SK-N-SH treated with all-trans-retinoic acid at 6 μM for 48 hours (cell line): ENCODE measurements at regions not wholly inside any gene's neighbourhood (a gene's known extent, or its start where the extent isn't known, plus 50 kb on each side); places are given as distances from the start of the nearest gene placed in this dataset.

Experiments
- ATAC-seq: fragments of 200-7000 bp; cut with Tn5 transposase; 3 replicates; pipeline ENCODE4 v1.9.1; 2020; ENCODE audit warnings: mild to moderate bottlenecking, moderate library complexity
- ARNTL ChIP-seq: fragments of 450-650 bp; formaldehyde crosslinking; IDR thresholded peaks from 2 replicates; pipeline ENCODE4 v1.5.0; 2020; ENCODE audit warnings: low read depth, mild to moderate bottlenecking, moderate library complexity, borderline replicate concordance
- CREB5 ChIP-seq: fragments of 250-450 bp; sonication (Bioruptor Pico); IDR thresholded peaks from 2 replicates; pipeline ENCODE4 v1.5.1; 2020; ENCODE audit warnings: low read depth, mild to moderate bottlenecking, moderate library complexity
- CSRNP3 ChIP-seq: fragments of 250-450 bp; sonication (Bioruptor Pico); IDR thresholded peaks from 2 replicates; pipeline ENCODE4 v1.5.1; 2021; ENCODE audit warnings: mild to moderate bottlenecking, moderate library complexity
- ESRRG ChIP-seq: fragments of 250-450 bp; sonication (Bioruptor Pico); IDR thresholded peaks from 2 replicates; pipeline ENCODE4 v1.6.1; 2021; ENCODE audit warnings: mild to moderate bottlenecking
- ISL1 ChIP-seq: fragments of 250-450 bp; sonication (Bioruptor Pico); IDR thresholded peaks from 2 replicates; pipeline ENCODE4 v2.1.2; 2022; ENCODE audit warnings: mild to moderate bottlenecking, moderate library complexity
- POU6F1 ChIP-seq: fragments of 250-450 bp; sonication (Bioruptor Pico); IDR thresholded peaks from 2 replicates; pipeline ENCODE4 v1.8.0; 2021; ENCODE audit warnings: low read depth, mild to moderate bottlenecking, moderate library complexity, borderline replicate concordance
- PPARA ChIP-seq: fragments of 250-450 bp; sonication (Bioruptor Pico); IDR thresholded peaks from 2 replicates; pipeline ENCODE4 v1.5.0; 2020; ENCODE audit warnings: mild to moderate bottlenecking, borderline replicate concordance
- RARB ChIP-seq: fragments of 250-450 bp; sonication (Bioruptor Pico); IDR thresholded peaks from 2 replicates; pipeline ENCODE4 v1.8.0; 2021; ENCODE audit warnings: mild to moderate bottlenecking, moderate library complexity
- SNAI2 ChIP-seq: fragments of 250-450 bp; sonication (Bioruptor Pico); IDR thresholded peaks from 2 replicates; pipeline ENCODE4 v1.5.0; 2020; ENCODE audit warnings: mild to moderate bottlenecking, moderate library complexity
- TCF4 ChIP-seq: fragments of 250-450 bp; sonication (Bioruptor Pico); IDR thresholded peaks from 2 replicates; pipeline ENCODE4 v1.8.0; 2021; ENCODE audit warnings: mild to moderate bottlenecking, moderate library complexity, borderline replicate concordance
- TOX ChIP-seq: fragments of 250-450 bp; sonication (Bioruptor Pico); IDR thresholded peaks from 2 replicates; pipeline ENCODE4 v1.8.0; 2021; ENCODE audit warnings: mild to moderate bottlenecking, moderate library complexity, borderline replicate concordance
- TSHZ2 ChIP-seq: fragments of 250-450 bp; sonication (Bioruptor Pico); IDR thresholded peaks from 2 replicates; pipeline ENCODE4 v1.5.0; 2020; ENCODE audit warnings: mild to moderate bottlenecking, moderate library complexity
- ZC3H10 ChIP-seq: fragments of 250-450 bp; sonication (Bioruptor Pico); IDR thresholded peaks from 2 replicates; pipeline ENCODE4 v1.5.1; 2021; ENCODE audit warnings: mild to moderate bottlenecking, moderate library complexity
- ZFP3 ChIP-seq: fragments of 250-450 bp; sonication (Bioruptor Pico); IDR thresholded peaks from 2 replicates; pipeline ENCODE4 v1.5.0; 2020; ENCODE audit warnings: mild to moderate bottlenecking, moderate library complexity
- ZFP30 ChIP-seq: fragments of 450-650 bp; formaldehyde crosslinking; IDR thresholded peaks from 2 replicates; pipeline ENCODE4 v1.5.0; 2022; ENCODE audit warnings: mild to moderate bottlenecking, moderate library complexity
- ZNF70 ChIP-seq: fragments of 450-650 bp; formaldehyde crosslinking; IDR thresholded peaks from 2 replicates; pipeline ENCODE4 v1.5.0; 2020; ENCODE audit warnings: mild to moderate bottlenecking, moderate library complexity
- ZNF8 ChIP-seq: fragments of 450-650 bp; formaldehyde crosslinking; IDR thresholded peaks from 2 replicates; pipeline ENCODE4 v1.5.0; 2020; ENCODE audit warnings: mild to moderate bottlenecking, moderate library complexity
- TF ChIP-seq, protein P1 (sequence below): fragments of 250-450 bp; sonication (Bioruptor Pico); IDR thresholded peaks from 2 replicates; pipeline ENCODE4 v1.8.0; 2020; ENCODE audit warnings: mild to moderate bottlenecking, moderate library complexity, borderline replicate concordance

DNA sequence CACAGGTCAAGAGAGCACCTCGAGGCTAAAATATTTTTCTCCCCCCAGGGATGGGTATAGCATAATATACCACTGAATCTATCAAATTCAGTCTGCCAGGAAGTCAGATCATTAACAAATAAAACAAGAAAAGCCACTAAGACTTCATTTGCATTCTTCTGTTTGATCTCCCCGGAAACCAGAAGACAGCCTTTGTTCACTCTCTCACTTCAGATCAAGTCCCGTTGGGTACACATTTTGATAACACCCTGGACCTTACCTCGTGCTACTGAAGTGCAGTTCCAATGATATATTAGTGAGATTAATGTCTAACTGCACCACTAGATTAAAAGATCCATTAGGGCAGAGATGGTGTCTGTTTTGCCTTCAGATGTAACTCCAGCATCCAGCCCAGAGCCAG, 157.7 kb upstream of the B3GAT2 start:
- no peak for ATAC-seq
- TF ChIP-seq, protein P1, sequence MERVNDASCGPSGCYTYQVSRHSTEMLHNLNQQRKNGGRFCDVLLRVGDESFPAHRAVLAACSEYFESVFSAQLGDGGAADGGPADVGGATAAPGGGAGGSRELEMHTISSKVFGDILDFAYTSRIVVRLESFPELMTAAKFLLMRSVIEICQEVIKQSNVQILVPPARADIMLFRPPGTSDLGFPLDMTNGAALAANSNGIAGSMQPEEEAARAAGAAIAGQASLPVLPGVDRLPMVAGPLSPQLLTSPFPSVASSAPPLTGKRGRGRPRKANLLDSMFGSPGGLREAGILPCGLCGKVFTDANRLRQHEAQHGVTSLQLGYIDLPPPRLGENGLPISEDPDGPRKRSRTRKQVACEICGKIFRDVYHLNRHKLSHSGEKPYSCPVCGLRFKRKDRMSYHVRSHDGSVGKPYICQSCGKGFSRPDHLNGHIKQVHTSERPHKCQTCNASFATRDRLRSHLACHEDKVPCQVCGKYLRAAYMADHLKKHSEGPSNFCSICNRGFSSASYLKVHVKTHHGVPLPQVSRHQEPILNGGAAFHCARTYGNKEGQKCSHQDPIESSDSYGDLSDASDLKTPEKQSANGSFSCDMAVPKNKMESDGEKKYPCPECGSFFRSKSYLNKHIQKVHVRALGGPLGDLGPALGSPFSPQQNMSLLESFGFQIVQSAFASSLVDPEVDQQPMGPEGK (CRISPR knock-in tag): no peak
- TF ChIP-seq ZC3H10: no peak

DNA sequence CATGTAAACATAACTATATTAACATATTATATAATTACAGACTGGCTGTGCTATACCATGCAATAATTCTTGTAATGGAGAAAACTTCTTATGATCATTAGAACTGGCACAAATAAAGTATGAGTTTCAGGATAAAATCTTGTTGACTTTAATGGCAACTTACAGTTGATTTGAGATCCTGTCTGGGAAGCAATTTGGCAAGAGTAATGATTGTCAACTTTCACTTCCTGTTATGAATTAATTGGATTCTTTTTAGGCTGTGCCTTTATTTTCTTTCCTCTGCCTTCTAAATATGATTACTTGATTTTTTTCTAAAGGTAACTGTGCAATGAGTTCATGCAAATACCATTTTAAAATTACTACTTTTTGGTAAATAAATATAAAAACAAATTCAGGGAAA, 158.1 kb upstream of the B3GAT2 start:
- TF ChIP-seq POU6F1 (CRISPR knock-in tag): no peak
- TF ChIP-seq RARB: no peak
- no peak for TF ChIP-seq CREB5 (CRISPR knock-in tag)
- TF ChIP-seq ZNF70 (CRISPR knock-in tag): no peak
- no peak for TF ChIP-seq ZC3H10
- TF ChIP-seq ISL1 (CRISPR knock-in tag): no peak
- TF ChIP-seq CSRNP3: no peak
- no peak for TF ChIP-seq ZFP30
- TF ChIP-seq ZFP3 (CRISPR knock-in tag): no peak
- TF ChIP-seq, all 23 proteins: peak for 0
- no peak for ATAC-seq

- TF ChIP-seq ZNF70 (CRISPR knock-in tag) (no peak), TSHZ2 (CRISPR knock-in tag) (no peak), ESRRG (CRISPR knock-in tag) (no peak), TOX (CRISPR knock-in tag) (no peak), POU6F1 (CRISPR knock-in tag) (no peak), ZNF8 (CRISPR knock-in tag) (no peak), TCF4 (CRISPR knock-in tag) (no peak), CSRNP3 (no peak), ZC3H10 (no peak), RARB (no peak), ZFP30 (no peak), ZFP3 (CRISPR knock-in tag) (no peak)
- ATAC-seq: no peak
These were observed 162.7 kb upstream of the B3GAT2 start for GRCh38 chr6:71119560-71119959.

DNA sequence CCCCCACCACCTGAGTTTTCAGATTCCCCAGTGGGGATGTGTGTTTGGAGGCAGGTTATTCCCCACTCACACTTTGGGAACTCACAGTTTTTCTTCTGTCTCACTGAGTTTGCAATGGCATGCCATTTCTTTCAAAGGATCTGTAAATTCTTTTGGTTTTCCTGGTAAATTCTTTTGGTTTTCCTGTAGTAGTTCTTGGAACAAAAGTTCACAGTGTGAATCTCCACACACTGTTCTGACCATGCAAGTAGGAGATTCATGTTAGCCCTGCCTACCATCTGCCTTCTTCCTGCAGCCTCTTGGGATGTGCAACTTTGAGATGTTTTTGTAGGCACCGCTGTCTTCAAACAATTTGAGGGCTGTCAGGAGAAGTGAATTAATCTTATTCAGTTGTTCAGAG, 165.6 kb upstream of the OGFRL1 start:
- no peak for ATAC-seq
- TF ChIP-seq SNAI2 (CRISPR knock-in tag): no peak
- TF ChIP-seq ISL1 (CRISPR knock-in tag): no peak
- no peak for TF ChIP-seq ZNF70 (CRISPR knock-in tag)
- TF ChIP-seq ZC3H10: no peak
- TF ChIP-seq RARB: no peak
- TF ChIP-seq CSRNP3: no peak
- TF ChIP-seq TSHZ2 (CRISPR knock-in tag): no peak
- no peak for TF ChIP-seq ARNTL (CRISPR knock-in tag)
- no peak for TF ChIP-seq TOX (CRISPR knock-in tag)
- TF ChIP-seq PPARA (CRISPR knock-in tag): no peak
